GM21619 (cell line): ENCODE measurements at regions not wholly inside any gene's neighbourhood (a gene's known extent, or its start where the extent isn't known, plus 50 kb on each side); places are given as distances from the start of the nearest gene placed in this dataset.

Experiments
- ATAC-seq: cut with Tn5 transposase; IDR thresholded peaks from one replicate; pipeline ENCODE4 v1.9.1; 2021; ENCODE audit not compliant: unreplicated experiment

DNA sequence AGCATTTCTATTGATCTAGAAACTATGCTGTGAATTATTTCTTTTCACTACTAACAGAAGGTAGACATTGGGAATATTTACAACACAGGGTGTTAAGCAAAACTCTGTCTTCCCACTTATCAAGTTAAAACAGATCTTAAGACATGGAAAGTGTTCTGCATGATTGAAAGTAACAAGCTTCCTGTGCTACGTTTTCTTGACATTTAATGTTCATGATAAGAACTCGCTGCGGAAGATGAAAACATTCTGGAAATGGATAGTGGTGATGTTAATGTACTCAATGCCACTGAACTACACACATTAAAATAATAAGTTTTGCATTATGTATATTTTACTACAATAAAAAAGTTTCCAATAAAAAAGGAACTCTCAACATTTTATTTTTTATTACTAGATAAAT lies 74.4 kb upstream of the SCN7A start:
- ATAC-seq, result no peak

DNA sequence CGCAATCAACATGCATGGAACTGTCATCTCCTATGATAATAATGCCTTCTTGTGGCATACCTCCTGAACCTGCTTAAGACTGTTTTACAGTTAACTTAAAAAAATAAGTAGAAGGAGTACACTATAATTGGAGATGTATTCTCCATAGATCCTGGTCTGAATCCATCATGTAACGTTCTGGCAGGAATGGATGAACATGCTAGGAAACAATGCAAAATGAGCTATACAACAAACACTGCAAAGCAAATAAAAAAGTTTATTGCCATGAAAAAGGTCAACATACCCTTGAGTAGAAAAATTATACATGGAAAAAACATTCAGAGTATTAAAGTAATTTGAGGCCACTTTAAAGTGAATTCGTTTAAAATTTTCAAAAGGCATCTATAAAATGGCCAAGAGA lies 71.5 kb upstream of the SCN7A start:
- no peak for ATAC-seq

DNA sequence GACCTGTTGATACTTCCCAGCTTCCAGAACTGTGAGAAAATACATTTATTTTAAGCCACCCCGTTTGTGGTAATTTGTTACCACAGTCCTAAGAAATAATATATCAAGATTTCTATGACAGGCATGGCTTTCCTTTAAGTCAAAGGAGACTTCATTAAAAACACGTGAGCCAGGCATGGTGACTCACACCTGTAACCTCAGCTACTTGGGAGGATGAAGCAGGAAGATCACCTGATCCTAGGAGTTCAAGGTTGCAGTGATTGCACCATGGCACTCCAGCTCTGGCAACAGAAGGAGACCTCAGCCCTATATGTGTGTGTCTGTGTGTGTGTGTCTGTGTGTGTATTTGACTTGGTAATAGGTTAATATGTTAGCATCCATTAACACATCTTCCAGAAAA lies 69.8 kb upstream of the SCN7A start:
- no peak for ATAC-seq

DNA sequence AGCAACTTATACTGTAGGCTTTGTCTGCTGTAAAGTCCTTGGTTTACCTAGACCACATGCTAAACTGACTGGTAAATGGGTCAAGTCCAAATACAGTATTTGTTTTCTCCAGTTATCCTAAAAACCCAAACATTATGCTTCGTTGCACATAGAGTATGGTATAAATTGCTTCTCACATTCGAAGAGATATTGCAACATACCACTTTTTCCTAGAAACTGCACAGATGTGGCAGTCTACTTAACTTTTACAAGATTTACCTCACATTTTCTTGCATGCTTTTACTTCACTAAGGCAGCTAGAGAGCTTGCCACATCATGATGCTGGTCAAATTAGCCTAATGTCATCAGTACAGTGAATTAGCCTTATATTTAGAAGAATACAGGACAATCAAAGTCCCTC lies 66.0 kb upstream of the SCN7A start:
- no peak for ATAC-seq

DNA sequence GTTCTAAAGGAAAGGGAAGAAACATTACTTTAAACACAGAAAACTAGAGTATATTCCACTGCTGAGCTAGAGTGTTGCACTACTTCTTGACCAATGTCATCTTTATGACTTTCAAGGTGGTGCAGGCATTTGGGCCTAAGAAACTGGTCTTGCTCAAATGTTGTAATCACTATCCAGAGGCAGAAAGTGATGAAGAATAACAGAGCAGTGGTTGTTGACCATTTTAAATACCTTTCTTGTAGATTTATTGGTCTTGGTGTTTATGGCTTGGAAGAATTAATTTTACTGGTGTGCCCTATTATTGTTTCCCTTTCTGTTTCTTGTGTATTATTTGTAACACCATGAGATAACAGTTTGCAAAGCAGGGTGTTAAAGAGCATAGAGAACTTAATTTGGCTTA lies 56.9 kb upstream of the SCN7A start:
- no peak for ATAC-seq

DNA sequence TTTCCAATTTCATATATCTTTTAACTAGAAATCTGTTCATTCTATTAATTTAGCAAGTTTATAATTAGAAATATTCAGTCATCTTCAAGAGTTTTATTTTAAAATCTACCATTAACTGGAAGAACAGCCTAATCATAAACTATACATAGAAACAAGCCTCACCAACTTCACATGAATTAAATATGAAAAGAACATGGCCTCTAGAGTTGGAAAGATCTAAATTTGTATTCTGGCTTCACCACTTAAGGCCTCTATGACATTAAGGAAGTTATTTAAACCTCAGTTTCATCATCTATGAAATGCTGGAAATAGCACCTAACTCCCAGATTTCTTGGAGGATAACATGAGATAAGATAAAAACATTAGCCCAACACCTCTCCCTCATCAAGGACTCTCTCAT lies 51.4 kb upstream of the SCN7A start:
- ATAC-seq, result no peak
